ENCODE measurements at regions not wholly inside any gene's neighbourhood (a gene's known extent, or its start where the extent isn't known, plus 50 kb on each side); places are given as distances from the start of the nearest gene placed in this dataset.

DNA sequence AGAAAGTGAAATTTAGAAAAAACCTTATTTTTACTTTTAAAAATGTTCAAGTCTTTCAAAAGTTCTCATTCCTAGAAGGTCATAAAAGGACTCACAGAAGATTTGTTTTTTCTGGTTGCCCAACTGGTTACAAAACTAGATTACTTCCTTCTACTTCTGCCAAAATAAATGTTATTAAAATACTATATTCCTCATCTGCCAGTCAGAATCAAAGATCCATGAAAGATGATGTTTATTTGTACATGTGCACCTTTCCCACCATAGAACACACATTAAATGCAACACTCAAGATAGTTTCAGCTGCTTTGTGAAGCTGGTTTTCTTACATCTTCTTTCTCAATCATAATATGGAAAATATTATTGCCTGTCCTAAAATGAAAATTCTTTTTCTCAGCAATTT is 465.4 kb downstream of the ETV1 start:
- Histone ChIP-seq H4K5ac (ENCODE audit: low read length) (no peak overlapping the region), H3K4me3 (ENCODE audit: low read length) (no peak overlapping the region), H3K79me1 (ENCODE audit: low read length) (no peaks in the 10 kb centered on the region), H3K9ac (ENCODE audit: low read length) (no peak overlapping the region), H2BK5ac (ENCODE audit: low read length) (no peak overlapping the region), H3K27me3 (ENCODE audit: insufficient read depth, low read length, poor library complexity) (no peaks in the 10 kb centered on the region), H3K27ac (ENCODE audit: low read depth, low read length) (no peak overlapping the region), H3K36me3 (ENCODE audit: control insufficient read depth, insufficient read depth, low read length) (no peaks in the 10 kb centered on the region), H2BK15ac (replicated peaks; ENCODE audit: low read depth) (no peak overlapping the region), H2BK120ac (ENCODE audit: low read depth, low read length) (no peak overlapping the region), H3K4ac (ENCODE audit: low read depth, low read length) (no peak overlapping the region), H4K8ac (ENCODE audit: low read depth, low read length) (no peak overlapping the region), H3K4me1 (ENCODE audit: control insufficient read depth, low read depth, low read length) (no peaks in the 10 kb centered on the region), H3K18ac (ENCODE audit: low read length) (no peak overlapping the region), H3K4me2 (ENCODE audit: low read length) (no peak overlapping the region), H3K79me2 (ENCODE audit: control insufficient read depth, insufficient read depth, low read length) (no peaks in the 10 kb centered on the region), H3K23ac (ENCODE audit: low read length) (no peak overlapping the region), H3K56ac (ENCODE audit: low read length) (no peak overlapping the region), H2AK5ac (ENCODE audit: low read length) (no peak overlapping the region)
- no peak for DNase-seq

DNA sequence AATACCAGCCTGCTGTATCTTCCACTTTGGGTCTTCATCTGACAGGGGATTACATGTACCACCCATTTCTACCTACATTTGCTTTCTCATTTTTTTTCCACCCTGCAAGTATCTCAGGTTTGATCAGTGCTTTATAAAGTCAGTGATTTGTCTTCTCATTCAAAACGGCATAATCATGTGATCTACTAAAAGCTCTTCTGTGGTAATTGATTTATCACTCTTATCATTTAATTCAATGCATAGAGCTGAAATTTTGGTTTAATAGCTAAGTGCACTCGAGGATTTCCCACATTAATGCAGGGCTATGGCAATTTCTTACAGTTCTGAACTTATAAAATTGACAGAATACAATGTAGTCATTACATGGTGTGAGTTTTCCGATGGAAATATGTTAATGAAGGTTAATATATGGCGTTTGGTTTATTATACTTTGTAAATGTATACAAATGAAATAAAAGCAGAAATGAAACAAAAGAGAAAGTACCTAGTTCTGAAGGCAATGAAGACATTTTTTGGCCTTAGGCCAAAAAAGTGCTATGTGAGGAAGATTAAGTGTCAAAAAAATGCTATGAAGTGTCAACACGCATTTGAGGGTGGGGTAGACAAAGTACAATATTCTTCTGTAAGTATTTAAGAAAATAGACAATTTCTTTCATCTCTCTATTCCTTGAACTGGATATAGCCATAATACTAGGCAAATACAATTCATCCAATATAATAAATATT is 457.3 kb downstream of the ETV1 start:
- H4K5ac ChIP-seq (ENCODE audit: low read length) = no peak overlapping the region

DNA sequence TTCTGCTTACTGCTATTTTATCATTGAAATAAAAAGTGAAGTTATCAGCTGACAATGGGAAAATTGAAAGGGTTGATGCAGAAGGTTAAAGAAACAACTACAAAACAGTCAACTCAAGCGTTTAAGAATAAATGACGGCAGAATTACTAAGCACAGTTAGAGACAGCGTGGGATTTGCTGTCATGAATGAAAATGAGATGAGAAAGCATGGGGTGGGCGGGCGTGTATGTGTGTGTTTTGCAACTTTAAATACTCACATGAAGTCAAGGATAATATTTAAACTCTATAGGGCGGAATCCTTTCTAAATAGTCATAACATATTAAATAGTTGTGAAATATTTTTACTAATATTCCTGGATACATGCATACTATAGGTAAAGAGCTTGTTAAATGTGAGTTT is 450.8 kb downstream of the ETV1 start:
- Histone ChIP-seq H2AK5ac (ENCODE audit: low read length) (no peak overlapping the region), H4K5ac (ENCODE audit: low read length) (no peak overlapping the region), H2BK120ac (ENCODE audit: low read depth, low read length) (no peak overlapping the region), H3K27me3 (ENCODE audit: insufficient read depth, low read length, poor library complexity) (no peaks in the 10 kb centered on the region), H3K79me2 (ENCODE audit: control insufficient read depth, insufficient read depth, low read length) (no peaks in the 10 kb centered on the region), H3K4me3 (ENCODE audit: low read length) (no peak overlapping the region), H4K8ac (ENCODE audit: low read depth, low read length) (no peak overlapping the region), H3K9ac (ENCODE audit: low read length) (no peak overlapping the region), H3K4me2 (ENCODE audit: low read length) (no peak overlapping the region), H3K23ac (ENCODE audit: low read length) (no peak overlapping the region), H3K18ac (ENCODE audit: low read length) (no peak overlapping the region), H3K4ac (ENCODE audit: low read depth, low read length) (no peak overlapping the region), H3K79me1 (ENCODE audit: low read length) (no peaks in the 10 kb centered on the region), H3K36me3 (ENCODE audit: control insufficient read depth, insufficient read depth, low read length) (no peaks in the 10 kb centered on the region), H2BK15ac (replicated peaks; ENCODE audit: low read depth) (no peak overlapping the region), H3K4me1 (ENCODE audit: control insufficient read depth, low read depth, low read length) (no peaks in the 10 kb centered on the region), H2BK5ac (ENCODE audit: low read length) (no peak overlapping the region), H3K27ac (ENCODE audit: low read depth, low read length) (no peak overlapping the region), H3K56ac (ENCODE audit: low read length) (no peak overlapping the region)
- WGBS (ENCODE audit: extremely low coverage, insufficient coverage, low lambda C conversion rate) = no CpG with 5 or more reads among the region's 6 CpGs
- DNase-seq = no peak

More for the DNA sequence above, 457.3 kb downstream of the ETV1 start:
- WGBS (ENCODE audit: extremely low coverage, insufficient coverage, low lambda C conversion rate) = 100% methylated on average over 2 of the region's 5 CpGs
- Histone ChIP-seq H2BK15ac (replicated peaks; ENCODE audit: low read depth) (no peak overlapping the region), H2AK5ac (ENCODE audit: low read length) (no peak overlapping the region), H3K56ac (ENCODE audit: low read length) (no peak overlapping the region), H3K4me1 (ENCODE audit: control insufficient read depth, low read depth, low read length) (no peaks in the 10 kb centered on the region), H2BK5ac (ENCODE audit: low read length) (no peak overlapping the region), H3K4me2 (ENCODE audit: low read length) (no peak overlapping the region), H3K18ac (ENCODE audit: low read length) (no peak overlapping the region), H4K8ac (ENCODE audit: low read depth, low read length) (no peak overlapping the region), H3K79me1 (ENCODE audit: low read length) (no peaks in the 10 kb centered on the region), H3K4ac (ENCODE audit: low read depth, low read length) (no peak overlapping the region), H3K23ac (ENCODE audit: low read length) (no peak overlapping the region), H3K79me2 (ENCODE audit: control insufficient read depth, insufficient read depth, low read length) (no peaks in the 10 kb centered on the region), H3K9ac (ENCODE audit: low read length) (no peak overlapping the region), H3K36me3 (ENCODE audit: control insufficient read depth, insufficient read depth, low read length) (no peaks in the 10 kb centered on the region), H2BK120ac (ENCODE audit: low read depth, low read length) (no peak overlapping the region), H3K27me3 (ENCODE audit: insufficient read depth, low read length, poor library complexity) (no peaks in the 10 kb centered on the region), H3K4me3 (ENCODE audit: low read length) (no peak overlapping the region), H3K27ac (ENCODE audit: low read depth, low read length) (no peak overlapping the region)
- no peak for DNase-seq

DNA sequence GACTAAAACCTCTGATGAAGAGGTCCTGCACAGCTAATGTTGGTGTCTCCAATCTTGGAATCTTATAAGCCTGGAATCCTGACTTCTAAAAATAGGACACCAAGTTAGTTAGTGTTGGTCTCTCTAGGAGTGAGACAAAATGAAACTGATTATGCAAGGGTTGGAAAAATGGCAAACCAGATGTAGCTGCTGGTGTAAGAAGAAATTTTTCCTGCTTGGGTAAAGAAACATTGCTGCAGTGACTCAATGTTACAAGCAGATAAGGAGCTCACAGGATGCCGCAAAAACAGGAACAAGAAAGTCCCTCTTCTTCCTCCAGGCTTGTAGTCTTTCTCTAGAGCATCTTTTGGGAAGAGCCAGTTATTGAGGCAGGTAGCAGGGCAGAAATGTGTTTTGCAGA is 449.0 kb downstream of the ETV1 start:
- no peak for DNase-seq
- no CpG with 5 or more reads among the region's 1 CpG for WGBS (ENCODE audit: extremely low coverage, insufficient coverage, low lambda C conversion rate)
- H3K4me2 ChIP-seq (ENCODE audit: low read length) = no peak overlapping the region

DNA sequence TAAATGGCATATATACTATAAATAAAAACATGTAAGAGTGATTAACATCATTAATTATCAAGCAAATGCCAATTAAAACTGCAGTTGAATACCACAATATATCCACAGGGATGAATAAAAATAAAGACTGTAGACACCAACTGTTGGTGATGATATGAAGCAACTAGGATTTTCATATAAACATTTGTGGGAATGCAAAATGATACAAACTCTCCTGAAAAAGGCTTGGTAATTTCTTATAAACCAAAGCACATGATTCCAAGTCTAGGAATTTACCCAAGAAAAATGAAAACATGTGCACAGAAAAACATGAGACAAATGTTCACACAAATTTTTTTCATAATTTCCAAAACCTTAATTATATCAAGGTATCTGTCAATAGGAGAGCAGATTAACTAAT is 448.1 kb downstream of the ETV1 start:
- Histone ChIP-seq H2AK5ac (ENCODE audit: low read length) (no peak overlapping the region), H2BK5ac (ENCODE audit: low read length) (no peak overlapping the region)

More for the DNA sequence above, 449.0 kb downstream of the ETV1 start:
- Histone ChIP-seq H2AK5ac (ENCODE audit: low read length) (no peak overlapping the region), H3K36me3 (ENCODE audit: control insufficient read depth, insufficient read depth, low read length) (no peaks in the 10 kb centered on the region), H3K27me3 (ENCODE audit: insufficient read depth, low read length, poor library complexity) (no peaks in the 10 kb centered on the region), H3K79me1 (ENCODE audit: low read length) (no peaks in the 10 kb centered on the region), H4K8ac (ENCODE audit: low read depth, low read length) (no peak overlapping the region), H3K18ac (ENCODE audit: low read length) (no peak overlapping the region), H2BK120ac (ENCODE audit: low read depth, low read length) (no peak overlapping the region), H4K5ac (ENCODE audit: low read length) (no peak overlapping the region), H3K4ac (ENCODE audit: low read depth, low read length) (no peak overlapping the region), H3K4me1 (ENCODE audit: control insufficient read depth, low read depth, low read length) (no peaks in the 10 kb centered on the region), H2BK15ac (replicated peaks; ENCODE audit: low read depth) (no peak overlapping the region), H3K27ac (ENCODE audit: low read depth, low read length) (no peak overlapping the region), H3K56ac (ENCODE audit: low read length) (no peak overlapping the region), H2BK5ac (ENCODE audit: low read length) (no peak overlapping the region), H3K79me2 (ENCODE audit: control insufficient read depth, insufficient read depth, low read length) (no peaks in the 10 kb centered on the region), H3K4me3 (ENCODE audit: low read length) (no peak overlapping the region), H3K9ac (ENCODE audit: low read length) (no peak overlapping the region), H3K23ac (ENCODE audit: low read length) (no peak overlapping the region)

DNA sequence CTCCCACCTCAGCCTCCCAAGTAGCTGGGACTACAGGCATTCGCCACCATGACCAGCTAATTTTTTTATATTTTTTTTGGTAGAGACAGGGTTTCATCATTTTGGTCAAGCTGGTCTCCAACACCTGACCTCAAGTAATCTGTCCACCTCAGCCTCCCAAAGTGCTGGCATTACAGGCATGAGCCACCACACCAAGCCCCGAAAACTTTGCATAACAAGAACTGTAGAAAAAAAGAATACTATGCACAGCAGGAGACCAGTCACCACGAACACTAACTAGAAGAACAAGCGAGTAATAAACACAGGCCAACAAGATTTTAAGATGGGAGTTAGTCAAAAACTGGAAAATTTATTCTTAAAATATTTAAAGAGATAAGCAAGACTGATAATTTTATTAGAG is 447.0 kb downstream of the ETV1 start:
- no CpG with 5 or more reads among the region's 4 CpGs for WGBS (ENCODE audit: extremely low coverage, insufficient coverage, low lambda C conversion rate)
- Histone ChIP-seq H4K8ac (ENCODE audit: low read depth, low read length) (no peak overlapping the region), H2BK15ac (replicated peaks; ENCODE audit: low read depth) (no peak overlapping the region), H3K9ac (ENCODE audit: low read length) (no peak overlapping the region), H3K4me1 (ENCODE audit: control insufficient read depth, low read depth, low read length) (no peaks in the 10 kb centered on the region), H3K4me3 (ENCODE audit: low read length) (no peak overlapping the region), H4K5ac (ENCODE audit: low read length) (no peak overlapping the region), H3K23ac (ENCODE audit: low read length) (no peak overlapping the region), H3K56ac (ENCODE audit: low read length) (no peak overlapping the region), H3K79me1 (ENCODE audit: low read length) (no peaks in the 10 kb centered on the region), H3K4ac (ENCODE audit: low read depth, low read length) (no peak overlapping the region), H3K36me3 (ENCODE audit: control insufficient read depth, insufficient read depth, low read length) (no peaks in the 10 kb centered on the region), H3K4me2 (ENCODE audit: low read length) (no peak overlapping the region), H2BK5ac (ENCODE audit: low read length) (no peak overlapping the region), H3K79me2 (ENCODE audit: control insufficient read depth, insufficient read depth, low read length) (no peaks in the 10 kb centered on the region), H3K18ac (ENCODE audit: low read length) (no peak overlapping the region), H2BK120ac (ENCODE audit: low read depth, low read length) (no peak overlapping the region), H2AK5ac (ENCODE audit: low read length) (no peak overlapping the region), H3K27me3 (ENCODE audit: insufficient read depth, low read length, poor library complexity) (no peaks in the 10 kb centered on the region), H3K27ac (ENCODE audit: low read depth, low read length) (no peak overlapping the region)
- DNase-seq = no peak

More for the DNA sequence above, 448.1 kb downstream of the ETV1 start:
- no peak overlapping the region for H3K56ac ChIP-seq (ENCODE audit: low read length)
- no peak overlapping the region for H3K23ac ChIP-seq (ENCODE audit: low read length)
- H3K4me2 ChIP-seq (ENCODE audit: low read length) = no peak overlapping the region
- no peaks in the 10 kb centered on the region for H3K4me1 ChIP-seq (ENCODE audit: control insufficient read depth, low read depth, low read length)
- no peak overlapping the region for H4K5ac ChIP-seq (ENCODE audit: low read length)
- H3K27me3 ChIP-seq (ENCODE audit: insufficient read depth, low read length, poor library complexity) = no peaks in the 10 kb centered on the region
- H3K4me3 ChIP-seq (ENCODE audit: low read length) = no peak overlapping the region
- no peaks in the 10 kb centered on the region for H3K79me1 ChIP-seq (ENCODE audit: low read length)
- H3K36me3 ChIP-seq (ENCODE audit: control insufficient read depth, insufficient read depth, low read length) = no peaks in the 10 kb centered on the region
- H3K18ac ChIP-seq (ENCODE audit: low read length) = no peak overlapping the region
- H3K9ac ChIP-seq (ENCODE audit: low read length) = no peak overlapping the region
- no peaks in the 10 kb centered on the region for H3K79me2 ChIP-seq (ENCODE audit: control insufficient read depth, insufficient read depth, low read length)
- no peak overlapping the region for H2BK15ac ChIP-seq (replicated peaks; ENCODE audit: low read depth)
- no peak overlapping the region for H4K8ac ChIP-seq (ENCODE audit: low read depth, low read length)
- H2BK120ac ChIP-seq (ENCODE audit: low read depth, low read length) = no peak overlapping the region
- DNase-seq = no peak
- no peak overlapping the region for H3K27ac ChIP-seq (ENCODE audit: low read depth, low read length)
- H3K4ac ChIP-seq (ENCODE audit: low read depth, low read length) = no peak overlapping the region

Measured in mesendoderm (in vitro differentiated cells).